A549 (cell line): ENCODE measurements at regions not wholly inside any gene's neighbourhood (a gene's known extent, or its start where the extent isn't known, plus 50 kb on each side); places are given as distances from the start of the nearest gene placed in this dataset.

Source experiments
- BHLHE40 ChIP-seq: IDR thresholded peaks from 2 replicates; pipeline ENCODE4 v1.6.1; 2012; ENCODE audit warnings: low read depth, low read length, inconsistent platforms
- CEBPB ChIP-seq, 2 experiments: fragments of >200 bp in 1 of 2; sonication (Bioruptor Twin) in 1 of 2; formaldehyde crosslinking in 1 of 2; IDR thresholded peaks; 2 replicates each; pipeline ENCODE4 v1.6.1; 2012 to 2016
- CHD2 ChIP-seq: fragments of 150-350 bp; IDR thresholded peaks from 2 replicates; pipeline ENCODE4 v1.6.1; 2014; ENCODE audit warnings: low read length; ENCODE audit not compliant: partially characterized antibody
- CTCF ChIP-seq: fragments of >200 bp; sonication (Bioruptor Twin); formaldehyde crosslinking; IDR thresholded peaks from 3 replicates; pipeline ENCODE4 v1.5.1; 2016
- HOXA7 ChIP-seq: fragments of 250-450 bp; sonication (Bioruptor Pico); IDR thresholded peaks from 2 replicates; pipeline ENCODE4 v1.5.0; 2020; ENCODE audit warnings: mild to moderate bottlenecking, moderate library complexity
- PHF8 ChIP-seq: fragments of 200-600 bp; sonication (generic); IDR thresholded peaks from 2 replicates; pipeline ENCODE4 v1.6.1; 2016; ENCODE audit warnings: low read depth, mild to moderate bottlenecking, antibody characterized with exemption, moderate library complexity, borderline replicate concordance
- POLR2A ChIP-seq: IDR thresholded peaks from 2 replicates; pipeline ENCODE4 v1.6.1; 2012; ENCODE audit warnings: mild to moderate bottlenecking, low read length
- ZNF302 ChIP-seq: fragments of 250-450 bp; sonication (Bioruptor Pico); IDR thresholded peaks from 2 replicates; pipeline ENCODE4 v1.9.0; 2021; ENCODE audit warnings: inconsistent platforms, mild to moderate bottlenecking, moderate library complexity

DNA sequence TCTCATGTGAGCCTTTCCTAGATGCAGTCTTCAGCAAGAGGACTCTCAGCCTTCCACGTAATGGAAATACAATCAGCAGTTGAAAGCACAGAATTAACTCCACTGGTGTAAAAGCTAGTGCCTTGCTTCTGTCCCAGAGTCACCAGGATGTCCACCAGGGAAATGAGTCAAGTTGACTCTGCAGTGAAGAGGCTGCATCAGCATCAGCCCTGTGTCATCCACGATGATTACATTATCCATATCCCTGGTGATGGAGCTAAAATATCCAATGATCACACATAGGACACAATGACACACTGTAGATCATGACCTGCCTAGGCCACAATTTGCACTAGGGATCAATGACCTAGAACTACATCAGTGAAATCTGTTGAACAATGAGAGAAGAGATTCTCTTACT is 262.4 kb downstream of the ERMARD start:
- TF ChIP-seq CTCF (no peak), BHLHE40 (no peak), PHF8 (no peak), HOXA7 (no peak), CEBPB (IDR thresholded peaks at IDR 0.05) (no peak), POLR2A (no peak), CHD2 (no peak), ZNF302 (CRISPR knock-in tag) (no peak)
